OCI-LY1 (cell line): ENCODE measurements at regions not wholly inside any gene's neighbourhood (a gene's known extent, or its start where the extent isn't known, plus 50 kb on each side); places are given as distances from the start of the nearest gene placed in this dataset.

Experiments used
- H2AFZ ChIP-seq: fragments of 200-600 bp; sonication (generic), shearing (Covaris generic); 2 replicates; pipeline ENCODE4 v1.6.0; 2014; ENCODE audit warnings: antibody characterized with exemption, mild to moderate bottlenecking, low read length
- H3F3A ChIP-seq: fragments of 200-600 bp; sonication (generic), shearing (Covaris generic); 2 replicates; pipeline ENCODE4 v1.6.0; 2014; ENCODE audit warnings: mild to moderate bottlenecking, antibody characterized with exemption, low read length, moderate library complexity; ENCODE audit not compliant: insufficient read depth
- H3K27ac ChIP-seq: fragments of 200-600 bp; sonication (generic); 2 replicates; pipeline ENCODE4 v1.5.1; 2014; ENCODE audit warnings: low read length, mixed run types, mild to moderate bottlenecking, low read depth; ENCODE audit not compliant: poor library complexity, severe bottlenecking
- H3K27me3 ChIP-seq: fragments of 200-600 bp; sonication (generic); 2 replicates; pipeline ENCODE4 v1.6.0; 2014; ENCODE audit warnings: antibody characterized with exemption, mild to moderate bottlenecking, low read length, moderate library complexity; ENCODE audit not compliant: insufficient read depth
- H3K36me3 ChIP-seq: fragments of 200-600 bp; sonication (generic); 2 replicates; pipeline ENCODE4 v1.6.1; 2014; ENCODE audit warnings: mild to moderate bottlenecking, antibody characterized with exemption, low read length, moderate library complexity, mixed read lengths; ENCODE audit not compliant: insufficient read depth
- H3K4me1 ChIP-seq: fragments of 200-600 bp; sonication (generic); 2 replicates; pipeline ENCODE4 v1.5.1; 2014; ENCODE audit warnings: mild to moderate bottlenecking, low read length, moderate library complexity; ENCODE audit not compliant: insufficient read depth, severe bottlenecking
- H3K4me2 ChIP-seq: fragments of 200-600 bp; sonication (generic), shearing (Covaris generic); 2 replicates; pipeline ENCODE4 v1.6.1; 2014; ENCODE audit warnings: low read length
- H3K4me3 ChIP-seq: fragments of 200-600 bp; sonication (generic); 2 replicates; pipeline ENCODE4 v1.5.1; 2014; ENCODE audit warnings: low read length, low read depth, mild to moderate bottlenecking, mixed read lengths; ENCODE audit not compliant: poor library complexity, severe bottlenecking
- H3K79me2 ChIP-seq: fragments of 200-600 bp; shearing (Covaris generic); 2 replicates; pipeline ENCODE4 v1.6.1; 2016; ENCODE audit warnings: mixed run types, low read length, mixed read lengths; ENCODE audit not compliant: insufficient read depth
- H3K9ac ChIP-seq: fragments of 200-600 bp; sonication (generic), shearing (Covaris generic); 2 replicates; pipeline ENCODE4 v1.6.1; 2014; ENCODE audit warnings: mild to moderate bottlenecking, low read length, mixed read lengths
- H3K9me2 ChIP-seq: fragments of 200-600 bp; sonication (generic), shearing (Covaris generic); 2 replicates; pipeline ENCODE4 v1.6.1; 2014; ENCODE audit warnings: low read depth, mild to moderate bottlenecking, low read length, mixed read lengths
- H3K9me3 ChIP-seq: fragments of 200-600 bp; shearing (Covaris generic); 2 replicates; pipeline ENCODE4 v1.6.1; 2014; ENCODE audit warnings: low read length, mixed read lengths
- H4K20me1 ChIP-seq: fragments of 200-600 bp; sonication (generic), shearing (Covaris generic); 2 replicates; pipeline ENCODE4 v1.6.0; 2016; ENCODE audit warnings: mild to moderate bottlenecking, low read length; ENCODE audit not compliant: insufficient read depth
- EZH2 ChIP-seq: fragments of 200-600 bp; sonication (generic), shearing (Covaris generic); IDR thresholded peaks from 2 replicates; pipeline ENCODE4 v1.8.0; 2017; ENCODE audit warnings: borderline replicate concordance, mixed run types, mild to moderate bottlenecking, antibody characterized with exemption, low read length, moderate library complexity, mixed read lengths
- TF ChIP-seq, protein P1 (sequence below): fragments of 200-600 bp; sonication (generic), shearing (Covaris generic); IDR thresholded peaks from 2 replicates; pipeline ENCODE4 v1.5.1; 2017; ENCODE audit warnings: mild to moderate bottlenecking, antibody characterized with exemption, low read length, moderate library complexity, mixed read lengths

DNA sequence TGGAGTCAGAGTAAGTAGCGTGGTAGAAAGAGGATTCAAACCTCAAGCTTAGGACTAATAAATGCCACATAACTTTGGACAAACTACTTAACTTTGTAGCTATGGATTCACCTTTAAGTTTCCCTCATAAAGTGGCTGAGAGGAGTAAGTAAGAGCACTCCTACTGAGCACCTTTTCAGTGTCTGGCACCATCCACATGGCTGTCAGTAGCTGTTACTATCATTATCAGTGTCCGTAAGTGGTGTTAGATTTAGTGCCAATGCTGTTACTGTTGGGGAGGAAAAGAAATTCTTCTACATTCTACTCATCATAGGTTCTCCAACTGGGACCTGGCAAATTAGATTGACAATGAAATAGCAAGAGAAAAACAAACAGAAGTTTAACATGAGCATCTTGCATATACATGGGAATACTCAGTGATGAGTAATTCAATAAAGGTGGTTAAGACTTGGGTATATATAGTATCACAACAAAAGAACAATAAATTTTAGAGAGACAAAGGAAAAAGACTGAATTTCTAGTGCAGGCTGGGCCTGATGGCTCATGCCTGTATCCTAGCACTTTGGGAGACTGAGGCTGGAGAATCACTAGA is 165.6 kb upstream of the NBEA start:
- Histone ChIP-seq H3K27ac (no peak overlapping the region), H3K4me1 (no peaks in the 10 kb centered on the region), H4K20me1 (no peaks in the 10 kb centered on the region), H3K4me2 (no peak overlapping the region), H2AFZ (no peak overlapping the region), H3K9me2 (no peaks in the 10 kb centered on the region), H3K9ac (no peak overlapping the region), H3F3A (no peaks in the 10 kb centered on the region), H3K9me3 (no peaks in the 10 kb centered on the region), H3K79me2 (no peaks in the 10 kb centered on the region), H3K27me3 (no peaks in the 10 kb centered on the region), H3K36me3 (no peaks in the 10 kb centered on the region), H3K4me3 (no peak overlapping the region)
- TF ChIP-seq EZH2: no peak
- TF ChIP-seq, protein P1, sequence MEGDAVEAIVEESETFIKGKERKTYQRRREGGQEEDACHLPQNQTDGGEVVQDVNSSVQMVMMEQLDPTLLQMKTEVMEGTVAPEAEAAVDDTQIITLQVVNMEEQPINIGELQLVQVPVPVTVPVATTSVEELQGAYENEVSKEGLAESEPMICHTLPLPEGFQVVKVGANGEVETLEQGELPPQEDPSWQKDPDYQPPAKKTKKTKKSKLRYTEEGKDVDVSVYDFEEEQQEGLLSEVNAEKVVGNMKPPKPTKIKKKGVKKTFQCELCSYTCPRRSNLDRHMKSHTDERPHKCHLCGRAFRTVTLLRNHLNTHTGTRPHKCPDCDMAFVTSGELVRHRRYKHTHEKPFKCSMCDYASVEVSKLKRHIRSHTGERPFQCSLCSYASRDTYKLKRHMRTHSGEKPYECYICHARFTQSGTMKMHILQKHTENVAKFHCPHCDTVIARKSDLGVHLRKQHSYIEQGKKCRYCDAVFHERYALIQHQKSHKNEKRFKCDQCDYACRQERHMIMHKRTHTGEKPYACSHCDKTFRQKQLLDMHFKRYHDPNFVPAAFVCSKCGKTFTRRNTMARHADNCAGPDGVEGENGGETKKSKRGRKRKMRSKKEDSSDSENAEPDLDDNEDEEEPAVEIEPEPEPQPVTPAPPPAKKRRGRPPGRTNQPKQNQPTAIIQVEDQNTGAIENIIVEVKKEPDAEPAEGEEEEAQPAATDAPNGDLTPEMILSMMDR: no peak

DNA sequence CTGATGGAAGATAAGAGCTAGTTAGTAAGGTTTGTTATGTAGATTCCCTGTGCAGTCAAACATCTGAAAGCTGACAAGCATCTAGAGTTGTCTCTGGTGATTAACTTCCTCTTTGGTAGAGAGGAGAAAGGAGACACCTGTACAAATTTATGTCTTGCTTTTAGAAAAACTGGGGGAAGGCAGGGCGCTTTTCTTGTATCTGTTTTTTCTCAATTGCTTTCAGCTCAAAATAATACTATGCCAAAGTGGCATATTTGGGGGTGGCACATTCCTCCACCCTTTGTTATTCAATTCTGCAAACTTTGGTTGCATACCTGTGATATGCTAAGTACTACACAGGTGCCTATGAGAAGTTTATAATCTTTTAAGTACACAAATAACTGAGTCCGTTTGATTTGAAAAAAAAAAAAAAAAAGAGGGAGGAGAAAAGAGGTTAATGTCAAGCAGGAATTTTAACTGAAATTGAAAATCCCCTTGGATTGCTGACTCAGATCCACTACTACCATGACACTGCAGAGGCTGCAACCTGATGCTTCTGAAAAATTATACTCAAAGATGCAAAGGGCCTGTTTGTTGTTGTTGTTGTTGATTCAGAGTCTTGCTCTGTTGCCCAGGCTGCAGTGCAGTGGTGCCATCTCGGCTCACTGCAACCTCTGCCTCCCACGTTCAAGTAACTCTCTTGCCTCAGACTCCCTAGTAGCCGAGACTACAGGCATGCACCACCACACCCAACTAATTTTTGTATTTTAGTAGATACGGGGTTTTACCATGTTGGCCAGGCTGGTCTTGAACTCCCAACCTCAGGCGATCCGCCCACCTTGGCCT is 164.8 kb upstream of the NBEA start:
- TF ChIP-seq, protein P1: no peak
- no peak for TF ChIP-seq EZH2
- no peaks in the 10 kb centered on the region for H3K27me3 ChIP-seq
- H4K20me1 ChIP-seq: no peaks in the 10 kb centered on the region
- H3K4me1 ChIP-seq: no peaks in the 10 kb centered on the region
- H3K36me3 ChIP-seq: no peaks in the 10 kb centered on the region
- H3K9me2 ChIP-seq: no peaks in the 10 kb centered on the region
- H2AFZ ChIP-seq: no peak overlapping the region
- no peak overlapping the region for H3K4me3 ChIP-seq
- H3K4me2 ChIP-seq: no peak overlapping the region
- H3F3A ChIP-seq: no peaks in the 10 kb centered on the region
- no peak overlapping the region for H3K9ac ChIP-seq
- H3K9me3 ChIP-seq: no peaks in the 10 kb centered on the region
- no peak overlapping the region for H3K27ac ChIP-seq
- H3K79me2 ChIP-seq: no peaks in the 10 kb centered on the region

DNA sequence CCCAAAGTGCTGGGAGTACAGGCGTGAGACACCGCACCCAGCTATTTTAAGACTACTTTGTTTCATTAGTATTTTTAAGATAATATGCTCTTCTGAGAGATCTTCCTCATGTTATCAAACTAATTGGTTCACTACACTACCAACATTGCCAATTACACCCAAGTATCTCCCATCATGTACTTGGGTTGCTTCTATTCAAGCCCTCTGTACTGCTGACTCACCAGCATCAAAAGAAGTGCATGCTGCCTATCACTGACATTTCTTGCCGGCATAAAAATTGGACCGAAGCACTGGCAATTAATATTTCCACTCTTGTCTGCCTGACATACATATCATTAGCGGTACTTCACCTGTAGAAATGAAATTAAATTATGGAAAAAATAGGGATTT is 164.2 kb upstream of the NBEA start:
- TF ChIP-seq EZH2: no peak
- TF ChIP-seq, protein P1: no peak
- H3K36me3 ChIP-seq: no peaks in the 10 kb centered on the region
- no peaks in the 10 kb centered on the region for H3F3A ChIP-seq
- no peak overlapping the region for H3K4me3 ChIP-seq
- H3K27me3 ChIP-seq: no peaks in the 10 kb centered on the region
- no peaks in the 10 kb centered on the region for H3K4me1 ChIP-seq
- H3K9ac ChIP-seq: no peak overlapping the region
- H3K79me2 ChIP-seq: no peaks in the 10 kb centered on the region
- no peaks in the 10 kb centered on the region for H4K20me1 ChIP-seq
- H3K4me2 ChIP-seq: no peak overlapping the region
- H3K27ac ChIP-seq: no peak overlapping the region
- H2AFZ ChIP-seq: no peak overlapping the region
- H3K9me3 ChIP-seq: no peaks in the 10 kb centered on the region
- H3K9me2 ChIP-seq: no peaks in the 10 kb centered on the region
